ENCODE measurements at regions not wholly inside any gene's neighbourhood (a gene's known extent, or its start where the extent isn't known, plus 50 kb on each side); places are given as distances from the start of the nearest gene placed in this dataset.

GRCh38 chr16:64627781-64628180, 494.1 kb downstream of the CDH11 start:
- intact Hi-C loops (cut with DNase I; ENCODE audit: low total_unique reads) = no loop called here
- Histone ChIP-seq H3K4me1 (no peaks in the 10 kb centered on the region), H3K36me3 (no peaks in the 10 kb centered on the region), H3K4me3 (no peak overlapping the region), H3K27me3 (no peaks in the 10 kb centered on the region), H3K27ac (no peak overlapping the region), H3K9me3 (no peaks in the 10 kb centered on the region)
- DNase-seq = no peak
- TF ChIP-seq POLR2AphosphoS5 (IDR thresholded peaks at IDR 0.05) = no peak
- TF ChIP-seq EP300 (IDR thresholded peaks at IDR 0.05) = no peak
- no peak for TF ChIP-seq POLR2A (IDR thresholded peaks at IDR 0.05)
- 71 to 93% (median 83%) methylated on average over 6 to 7 of the region's 7 CpGs for WGBS, 5 donors

DNA sequence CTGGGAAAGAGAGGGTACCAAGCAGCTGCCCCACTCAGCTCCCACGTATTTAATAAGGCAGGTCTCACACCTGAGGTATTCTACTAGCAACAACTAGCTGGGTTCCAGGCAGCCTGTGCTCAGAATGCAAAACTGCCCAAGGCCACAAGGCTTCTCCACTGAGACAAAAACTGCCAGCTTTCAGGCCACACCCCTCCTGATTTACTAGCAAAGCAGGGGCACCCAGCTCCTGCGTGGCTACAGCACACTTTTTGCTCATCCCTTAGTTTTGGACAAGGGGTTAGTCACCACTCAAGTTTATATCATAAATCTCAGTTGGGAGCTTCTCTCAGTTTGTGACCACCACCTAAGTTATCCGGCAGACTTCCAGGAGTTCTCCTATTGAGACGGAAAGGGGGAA, 494.6 kb downstream of the CDH11 start:
- Histone ChIP-seq H3K27ac (no peak overlapping the region), H3K9me3 (no peaks in the 10 kb centered on the region), H3K4me3 (no peak overlapping the region), H3K4me1 (no peaks in the 10 kb centered on the region), H3K36me3 (no peaks in the 10 kb centered on the region), H3K27me3 (no peaks in the 10 kb centered on the region)
- TF ChIP-seq POLR2A (IDR thresholded peaks at IDR 0.05) = no peak
- no peak for TF ChIP-seq EP300 (IDR thresholded peaks at IDR 0.05)
- no peak for TF ChIP-seq POLR2AphosphoS5 (IDR thresholded peaks at IDR 0.05)
- TF ChIP-seq, protein P1, sequence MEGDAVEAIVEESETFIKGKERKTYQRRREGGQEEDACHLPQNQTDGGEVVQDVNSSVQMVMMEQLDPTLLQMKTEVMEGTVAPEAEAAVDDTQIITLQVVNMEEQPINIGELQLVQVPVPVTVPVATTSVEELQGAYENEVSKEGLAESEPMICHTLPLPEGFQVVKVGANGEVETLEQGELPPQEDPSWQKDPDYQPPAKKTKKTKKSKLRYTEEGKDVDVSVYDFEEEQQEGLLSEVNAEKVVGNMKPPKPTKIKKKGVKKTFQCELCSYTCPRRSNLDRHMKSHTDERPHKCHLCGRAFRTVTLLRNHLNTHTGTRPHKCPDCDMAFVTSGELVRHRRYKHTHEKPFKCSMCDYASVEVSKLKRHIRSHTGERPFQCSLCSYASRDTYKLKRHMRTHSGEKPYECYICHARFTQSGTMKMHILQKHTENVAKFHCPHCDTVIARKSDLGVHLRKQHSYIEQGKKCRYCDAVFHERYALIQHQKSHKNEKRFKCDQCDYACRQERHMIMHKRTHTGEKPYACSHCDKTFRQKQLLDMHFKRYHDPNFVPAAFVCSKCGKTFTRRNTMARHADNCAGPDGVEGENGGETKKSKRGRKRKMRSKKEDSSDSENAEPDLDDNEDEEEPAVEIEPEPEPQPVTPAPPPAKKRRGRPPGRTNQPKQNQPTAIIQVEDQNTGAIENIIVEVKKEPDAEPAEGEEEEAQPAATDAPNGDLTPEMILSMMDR (IDR thresholded peaks at IDR 0.05) = no peak
- 68 to 81% (median 71%) methylated on average over 4 of the region's 4 CpGs for WGBS, 5 donors
- intact Hi-C loops (cut with DNase I; ENCODE audit: low total_unique reads) = no loop called here
- DNase-seq = no peak

GRCh38 chr16:64626776-64627175, 495.1 kb downstream of the CDH11 start:
- DNase-seq = no peak
- no peaks in the 10 kb centered on the region for H3K9me3 ChIP-seq
- H3K27ac ChIP-seq = no peak overlapping the region
- no peaks in the 10 kb centered on the region for H3K27me3 ChIP-seq
- H3K4me3 ChIP-seq = no peak overlapping the region
- H3K4me1 ChIP-seq = no peaks in the 10 kb centered on the region
- WGBS, 5 donors = 85 to 94% (median 93%) methylated on average over 2 of the region's 2 CpGs
- TF ChIP-seq, protein P1 (IDR thresholded peaks at IDR 0.05) = no peak
- no peak for TF ChIP-seq POLR2A (IDR thresholded peaks at IDR 0.05)
- TF ChIP-seq POLR2AphosphoS5 (IDR thresholded peaks at IDR 0.05) = no peak
- TF ChIP-seq EP300 (IDR thresholded peaks at IDR 0.05) = no peak
- no peaks in the 10 kb centered on the region for H3K36me3 ChIP-seq
- intact Hi-C loops (cut with DNase I; ENCODE audit: low total_unique reads) = no loop called here

- 59 to 73% (median 69%) methylated on average over 1 of the region's 1 CpG for WGBS, 5 donors
- Histone ChIP-seq H3K9me3 (no peaks in the 10 kb centered on the region), H3K27ac (no peak overlapping the region), H3K4me1 (no peaks in the 10 kb centered on the region), H3K27me3 (no peaks in the 10 kb centered on the region), H3K4me3 (no peak overlapping the region), H3K36me3 (no peaks in the 10 kb centered on the region)
- DNase-seq = no peak
- TF ChIP-seq, protein P1 (IDR thresholded peaks at IDR 0.05) = no peak
- TF ChIP-seq POLR2AphosphoS5 (IDR thresholded peaks at IDR 0.05) = no peak
- intact Hi-C loops (cut with DNase I; ENCODE audit: low total_unique reads) = no loop called here
Measured at GRCh38 chr16:64621616-64622015, 500.2 kb downstream of the CDH11 start.

GRCh38 chr16:64617836-64618476, 503.9 kb downstream of the CDH11 start:
- no peaks in the 10 kb centered on the region for H3K36me3 ChIP-seq
- TF ChIP-seq POLR2A (IDR thresholded peaks at IDR 0.05) (no peak), POLR2AphosphoS5 (IDR thresholded peaks at IDR 0.05) (no peak), EP300 (IDR thresholded peaks at IDR 0.05) (no peak)
- TF ChIP-seq, protein P1 (IDR thresholded peaks at IDR 0.05) = no peak
- no peaks in the 10 kb centered on the region for H3K27me3 ChIP-seq
- 74 to 91% (median 83%) methylated on average over 1 of the region's 1 CpG for WGBS, 5 donors
- no peak overlapping the region for H3K27ac ChIP-seq
- DNase-seq = no peak
- intact Hi-C loops (cut with DNase I; ENCODE audit: low total_unique reads) = no loop called here
- peaks cover 0 to 19% (median 0%) of the 10 kb centered on the region in 4 donors for H3K9me3 ChIP-seq
- no peaks in the 10 kb centered on the region for H3K4me1 ChIP-seq
- H3K4me3 ChIP-seq = no peak overlapping the region

Data from stomach (tissue), 8 donors.